LNCAP (cell line): ENCODE measurements at regions not wholly inside any gene's neighbourhood (a gene's known extent, or its start where the extent isn't known, plus 50 kb on each side); places are given as distances from the start of the nearest gene placed in this dataset.

Experiments
- TF ChIP-seq, protein P1 (sequence below): fragments of 450-650 bp; IDR thresholded peaks from 2 replicates; pipeline ENCODE4 v1.5.1; 2017; ENCODE audit warnings: mild to moderate bottlenecking

- TF ChIP-seq, protein P1, sequence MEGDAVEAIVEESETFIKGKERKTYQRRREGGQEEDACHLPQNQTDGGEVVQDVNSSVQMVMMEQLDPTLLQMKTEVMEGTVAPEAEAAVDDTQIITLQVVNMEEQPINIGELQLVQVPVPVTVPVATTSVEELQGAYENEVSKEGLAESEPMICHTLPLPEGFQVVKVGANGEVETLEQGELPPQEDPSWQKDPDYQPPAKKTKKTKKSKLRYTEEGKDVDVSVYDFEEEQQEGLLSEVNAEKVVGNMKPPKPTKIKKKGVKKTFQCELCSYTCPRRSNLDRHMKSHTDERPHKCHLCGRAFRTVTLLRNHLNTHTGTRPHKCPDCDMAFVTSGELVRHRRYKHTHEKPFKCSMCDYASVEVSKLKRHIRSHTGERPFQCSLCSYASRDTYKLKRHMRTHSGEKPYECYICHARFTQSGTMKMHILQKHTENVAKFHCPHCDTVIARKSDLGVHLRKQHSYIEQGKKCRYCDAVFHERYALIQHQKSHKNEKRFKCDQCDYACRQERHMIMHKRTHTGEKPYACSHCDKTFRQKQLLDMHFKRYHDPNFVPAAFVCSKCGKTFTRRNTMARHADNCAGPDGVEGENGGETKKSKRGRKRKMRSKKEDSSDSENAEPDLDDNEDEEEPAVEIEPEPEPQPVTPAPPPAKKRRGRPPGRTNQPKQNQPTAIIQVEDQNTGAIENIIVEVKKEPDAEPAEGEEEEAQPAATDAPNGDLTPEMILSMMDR, result no peak
Measured at GRCh38 chr13:97873398-97873797, 80.1 kb upstream of the IPO5 start.

GRCh38 chr13:97875218-97875617, 78.3 kb upstream of the IPO5 start:
- TF ChIP-seq, protein P1, result no peak

DNA sequence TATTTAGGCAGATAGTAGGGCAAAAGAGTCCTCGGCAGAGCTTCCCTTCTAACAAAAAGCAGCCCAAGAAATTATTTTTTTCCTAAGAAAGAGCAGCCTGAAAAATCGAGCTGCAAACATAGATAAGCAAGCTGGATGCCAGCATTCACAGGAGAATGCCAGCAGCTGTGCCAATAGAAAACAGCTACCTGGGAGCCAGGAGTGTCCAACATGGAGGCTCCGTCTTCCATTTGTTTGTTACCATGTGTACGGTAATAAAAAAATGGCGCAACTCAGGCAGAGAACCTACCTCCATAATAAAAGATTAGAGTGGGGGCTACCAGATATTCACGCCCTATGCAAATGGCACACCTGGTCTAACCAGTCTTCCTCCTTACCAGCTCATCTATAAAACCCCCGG, 77.6 kb upstream of the IPO5 start:
- TF ChIP-seq, protein P1, result no peak

DNA sequence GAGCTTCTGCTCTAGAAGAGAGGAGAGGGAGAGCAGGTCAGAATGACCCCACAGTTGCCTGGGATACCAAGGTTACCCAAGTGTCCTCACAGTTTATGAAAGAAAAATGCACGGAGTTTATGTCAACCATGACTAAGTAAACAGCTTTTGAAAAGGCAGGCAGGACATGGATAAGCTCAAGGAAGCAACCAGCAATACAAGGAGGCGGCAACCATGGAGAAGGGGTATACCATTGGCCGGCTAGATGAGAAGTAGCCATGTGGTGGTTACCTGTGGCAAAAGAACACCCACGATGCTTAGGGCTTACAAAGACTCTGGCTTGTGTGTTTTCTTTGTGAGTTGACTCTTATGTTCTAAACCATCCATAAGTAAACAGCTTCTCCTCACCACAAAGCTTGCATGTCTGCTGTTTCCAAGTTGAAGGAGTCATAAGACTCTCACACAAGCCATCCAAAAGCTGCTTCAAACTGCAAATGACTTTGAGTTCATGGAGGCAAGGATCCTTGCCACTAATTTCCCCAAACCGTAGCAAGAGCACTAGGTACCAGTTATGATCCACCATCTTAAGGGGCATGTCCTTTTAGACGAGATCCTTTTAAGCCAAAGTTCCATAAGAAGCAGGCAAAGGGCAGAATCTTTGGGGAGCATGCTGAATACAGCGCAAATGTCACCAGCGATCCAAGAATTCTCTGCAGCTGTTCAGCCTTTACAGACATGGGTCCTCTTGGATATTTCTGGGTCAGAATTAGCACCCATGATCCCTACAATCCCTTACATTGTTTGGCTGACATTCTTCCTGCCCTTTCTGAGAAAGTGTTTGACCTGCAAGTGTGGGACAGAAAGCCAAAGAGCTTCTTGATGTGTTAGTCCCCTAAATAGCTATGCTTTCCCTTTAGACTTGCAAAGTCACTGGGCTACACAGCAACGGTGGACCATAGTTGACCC, 74.8 kb upstream of the IPO5 start:
- TF ChIP-seq, protein P1, result no peak

DNA sequence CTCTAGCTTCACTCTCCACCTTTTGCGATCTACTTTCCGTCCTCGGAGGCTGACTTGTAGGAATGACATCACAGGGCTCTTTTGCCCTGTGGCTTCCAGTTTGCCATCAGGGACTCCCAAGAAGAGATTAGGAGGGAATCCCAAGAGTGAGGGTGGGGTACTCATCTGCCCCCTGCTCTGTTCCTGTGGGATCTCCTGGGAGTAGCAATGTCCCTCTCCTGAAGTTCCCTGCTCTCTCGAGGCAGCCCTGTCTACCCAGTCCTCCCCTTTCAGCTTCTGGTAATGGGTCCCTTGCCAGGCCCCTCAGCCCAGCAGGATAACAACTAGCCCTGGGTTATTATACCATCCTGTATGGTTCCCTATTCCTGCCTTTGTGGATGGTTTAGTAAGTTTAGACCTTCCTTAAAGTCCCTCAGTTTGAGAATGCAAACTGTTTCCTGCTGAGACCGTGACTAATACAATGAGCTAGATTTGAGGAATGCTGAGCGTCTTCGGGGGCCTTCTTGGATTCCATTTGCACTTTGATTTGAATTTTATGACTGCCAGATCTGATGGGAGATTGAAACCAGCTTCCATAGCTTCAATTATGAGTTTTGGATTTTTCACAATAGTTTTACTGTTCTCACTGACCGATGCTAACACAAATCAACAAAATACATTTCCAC, 73.7 kb upstream of the IPO5 start:
- TF ChIP-seq, protein P1, result no peak

DNA sequence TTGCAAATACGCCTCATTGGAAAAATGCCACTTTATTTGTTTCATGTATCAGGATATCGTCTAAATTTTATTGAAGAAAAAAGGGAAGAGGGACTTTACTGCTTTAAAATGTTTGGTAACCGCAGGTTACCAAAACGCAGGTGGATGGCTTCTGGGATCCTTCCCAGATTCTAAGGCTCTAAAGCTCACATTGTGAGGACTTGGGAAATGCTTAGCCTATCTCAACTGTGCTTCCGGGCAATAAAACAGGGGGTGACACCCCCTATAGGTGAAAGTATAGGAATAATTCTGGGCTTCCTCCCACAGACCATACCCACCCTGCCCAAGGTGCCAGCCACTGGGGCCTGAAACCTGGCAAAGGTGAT, 73.2 kb upstream of the IPO5 start:
- TF ChIP-seq, protein P1, result no peak

GRCh38 chr13:97881556-97881955, 71.9 kb upstream of the IPO5 start:
- TF ChIP-seq, protein P1, result no peak
